GM19372 (cell line): ENCODE measurements at regions not wholly inside any gene's neighbourhood (a gene's known extent, or its start where the extent isn't known, plus 50 kb on each side); places are given as distances from the start of the nearest gene placed in this dataset.

Experiments used
- ATAC-seq: cut with Tn5 transposase; IDR thresholded peaks from one replicate; pipeline ENCODE4 v1.9.1; 2021; ENCODE audit warnings: mild to moderate bottlenecking, low read depth, moderate library complexity; ENCODE audit not compliant: unreplicated experiment

DNA sequence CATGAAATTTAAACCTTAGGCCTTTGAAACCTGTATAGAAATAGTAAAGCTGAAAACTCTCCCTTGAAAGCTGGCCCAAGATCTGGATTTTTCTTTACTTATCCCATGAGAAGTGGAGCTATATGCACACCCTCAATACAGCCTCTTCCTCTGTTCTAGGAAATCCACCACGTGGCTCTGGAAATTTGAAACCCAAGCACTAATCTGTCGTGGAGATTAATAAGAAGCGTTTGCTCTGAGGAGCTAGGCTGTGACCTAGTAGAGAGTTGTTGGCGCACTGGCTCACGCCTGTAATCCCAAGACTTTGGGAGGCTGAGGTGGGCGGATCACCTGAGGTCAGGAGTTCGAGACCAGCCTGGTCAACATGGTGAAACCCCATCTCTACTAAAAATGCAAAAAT lies 291.3 kb upstream of the PLXNA2 start:
- no peak for ATAC-seq

DNA sequence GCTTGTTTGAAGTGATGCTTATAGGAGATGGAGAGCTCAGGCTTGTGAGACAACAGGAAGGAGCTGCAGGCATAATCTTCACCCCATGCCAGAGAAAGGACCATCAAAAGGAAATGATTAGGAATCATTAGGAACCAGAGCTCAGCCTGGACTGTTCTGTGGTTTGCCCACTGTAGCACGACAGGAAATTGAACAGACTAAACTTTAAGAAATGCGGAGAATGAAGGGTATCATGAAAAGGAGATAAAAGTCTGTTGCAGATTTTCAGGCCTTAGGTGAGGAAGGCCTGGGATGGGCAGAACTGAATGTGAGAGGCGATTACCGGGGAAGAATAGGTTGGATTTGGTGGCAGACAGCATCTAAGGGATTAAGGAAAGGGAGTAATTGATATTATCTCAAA lies 292.0 kb upstream of the PLXNA2 start:
- ATAC-seq: no peak

DNA sequence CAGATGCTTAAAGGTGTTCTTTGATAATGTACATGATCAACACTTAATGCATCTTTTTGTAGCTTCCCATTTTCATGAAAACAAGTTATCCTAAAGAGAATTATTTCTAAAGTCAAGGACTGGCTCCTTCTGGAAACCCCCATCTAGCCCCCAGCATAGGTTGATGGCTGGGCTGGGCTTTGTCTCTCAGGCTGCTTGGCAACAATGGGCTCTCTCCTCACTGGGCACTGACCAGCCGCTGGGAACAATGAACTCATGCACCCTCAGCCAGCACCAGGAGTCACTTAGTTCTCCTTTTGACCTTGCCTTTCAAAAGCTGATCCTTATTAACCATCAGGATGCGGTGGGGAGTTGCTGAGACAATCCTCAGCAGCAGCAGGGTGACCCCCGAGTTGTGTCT lies 293.0 kb upstream of the PLXNA2 start:
- ATAC-seq: no peak

DNA sequence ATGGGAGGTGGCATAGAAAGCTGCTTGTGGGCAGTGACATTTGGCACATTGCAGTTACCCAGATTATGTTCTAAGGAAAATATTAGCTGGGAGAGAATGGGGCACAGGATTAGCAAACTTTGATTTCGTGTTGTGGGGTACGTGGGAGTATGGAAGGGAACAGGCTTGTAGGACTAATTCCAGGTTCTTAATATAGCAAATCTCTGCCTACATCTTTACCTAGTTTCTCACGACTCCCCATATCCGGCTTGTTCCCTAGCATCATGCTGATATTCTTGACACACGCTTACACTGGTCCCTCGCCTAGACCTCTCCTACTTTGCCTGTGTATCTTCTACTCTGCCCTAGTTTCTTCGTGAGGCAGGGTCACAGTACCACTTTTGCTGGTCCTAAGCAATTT lies 293.9 kb upstream of the PLXNA2 start:
- no peak for ATAC-seq

DNA sequence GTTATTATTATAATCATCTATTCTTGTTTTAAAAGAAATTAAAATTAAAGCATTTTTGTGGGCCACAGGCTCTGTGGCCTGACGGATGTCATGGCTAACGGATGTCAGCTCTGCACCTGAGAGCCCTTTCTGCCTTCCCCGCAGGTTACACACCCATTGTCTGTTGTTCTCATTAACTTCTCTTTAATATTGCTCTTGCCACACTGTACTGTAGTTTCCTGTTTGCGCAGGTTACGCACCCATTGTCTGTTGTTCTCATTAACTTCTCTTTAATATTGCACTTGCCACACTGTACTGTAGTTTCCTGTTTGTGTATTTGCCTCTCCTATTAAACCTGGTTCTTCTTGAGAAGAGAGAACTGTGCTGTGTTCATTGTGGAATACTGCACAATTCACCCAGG lies 294.4 kb upstream of the PLXNA2 start:
- ATAC-seq: no peak

DNA sequence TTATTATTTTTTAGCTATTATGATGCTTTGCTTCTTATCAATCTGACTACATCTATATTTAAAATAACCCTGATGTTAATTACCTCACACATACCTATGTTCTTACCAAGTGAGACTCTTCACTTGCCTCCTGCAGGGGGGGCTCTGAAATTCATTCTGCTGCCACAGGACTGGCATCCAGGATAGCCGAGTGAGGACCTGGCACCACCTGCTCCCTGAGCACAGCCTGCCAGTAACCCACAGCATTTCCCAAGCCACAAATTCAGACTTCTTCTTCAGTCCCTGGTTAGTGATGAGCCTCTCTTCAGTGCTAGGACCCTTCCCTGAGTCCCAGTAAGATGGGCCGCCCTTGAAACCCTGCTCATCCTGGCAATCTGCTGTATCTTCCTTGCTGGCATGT lies 296.5 kb upstream of the PLXNA2 start:
- no peak for ATAC-seq

DNA sequence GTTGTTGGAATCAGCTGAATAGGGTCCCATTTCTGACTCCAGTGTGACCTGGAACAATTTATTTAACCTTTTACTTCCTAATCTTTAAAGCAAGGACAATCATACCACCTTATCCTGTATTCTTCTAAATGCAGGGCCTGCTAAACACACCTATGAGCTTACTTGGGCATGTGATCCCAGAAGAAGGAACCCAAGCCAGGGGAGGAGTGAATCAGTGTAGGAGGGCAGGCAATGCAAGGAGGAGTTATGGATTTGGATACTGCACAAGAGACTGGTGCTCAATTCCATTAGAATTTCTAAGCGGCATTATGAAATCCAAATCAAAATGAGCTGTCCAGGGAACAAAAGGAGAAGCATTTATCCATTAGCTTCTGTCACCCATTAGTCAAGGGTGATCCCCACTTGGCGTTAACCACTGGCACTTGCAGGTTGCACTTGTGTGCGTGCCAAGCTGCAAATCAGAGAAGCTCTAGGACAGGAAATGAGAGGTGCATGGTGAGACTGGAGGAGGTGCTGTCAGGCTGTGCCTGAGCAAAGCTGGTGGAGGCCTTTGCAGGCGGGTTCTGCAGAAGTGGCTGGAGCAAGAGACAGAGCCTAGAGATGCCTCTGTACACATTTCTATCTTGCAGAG lies 297.2 kb upstream of the PLXNA2 start:
- ATAC-seq: no peak

DNA sequence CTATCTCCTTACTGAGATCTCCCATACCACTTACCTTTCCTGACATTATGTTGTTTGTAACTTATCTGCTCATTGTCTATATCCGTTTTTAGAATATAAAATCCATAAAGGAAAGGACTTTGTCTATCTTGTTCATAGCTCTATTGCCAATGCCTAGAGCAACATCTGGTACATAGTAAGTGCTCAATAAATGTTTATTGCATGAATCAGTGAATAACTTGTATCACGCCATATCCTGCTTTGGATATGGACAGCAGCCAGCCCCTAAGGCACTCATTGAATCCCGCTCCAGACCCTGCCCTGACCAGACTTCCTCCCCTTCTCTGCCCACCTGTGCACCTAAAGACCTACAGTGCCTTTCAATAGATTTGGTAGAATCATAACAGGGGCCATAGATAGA lies 298.1 kb upstream of the PLXNA2 start:
- ATAC-seq: no peak

DNA sequence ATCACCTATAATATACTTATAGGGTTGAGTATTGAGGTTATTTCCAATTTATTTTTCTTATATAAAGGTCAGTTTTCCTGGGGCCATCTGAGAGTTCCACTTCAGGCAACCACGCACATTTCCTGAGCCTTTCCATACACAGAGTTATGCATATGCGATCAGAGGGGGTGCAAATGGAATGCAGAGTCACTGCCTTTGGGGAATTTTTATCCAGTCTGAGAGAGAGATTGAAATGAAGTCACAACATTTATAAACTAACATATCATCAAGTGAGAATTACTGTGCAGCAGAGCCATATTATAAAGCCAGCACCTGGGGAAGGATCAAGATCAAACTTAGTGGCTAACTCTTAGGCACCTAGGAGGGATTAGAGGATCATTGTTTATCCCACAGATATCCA lies 299.9 kb upstream of the PLXNA2 start:
- ATAC-seq: no peak

DNA sequence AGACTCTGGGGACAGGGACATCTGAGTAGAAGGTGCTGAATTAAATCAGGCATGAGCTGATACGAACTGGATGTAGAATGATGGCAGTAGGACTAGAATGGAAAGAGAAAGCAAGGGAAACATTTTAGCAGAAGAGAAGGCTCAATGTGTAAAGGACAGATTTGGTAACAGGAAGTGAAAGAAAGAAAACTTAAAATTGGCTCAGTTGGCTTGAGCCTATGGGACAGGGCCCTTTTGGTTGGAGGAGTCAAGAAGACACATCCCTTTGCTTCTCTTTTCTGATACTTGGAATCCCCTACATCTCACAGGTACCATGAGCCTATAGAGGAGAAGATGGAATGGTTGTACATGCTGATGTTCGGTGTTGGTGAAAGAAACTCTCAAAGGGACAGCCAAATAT lies 300.6 kb upstream of the PLXNA2 start:
- no peak for ATAC-seq

DNA sequence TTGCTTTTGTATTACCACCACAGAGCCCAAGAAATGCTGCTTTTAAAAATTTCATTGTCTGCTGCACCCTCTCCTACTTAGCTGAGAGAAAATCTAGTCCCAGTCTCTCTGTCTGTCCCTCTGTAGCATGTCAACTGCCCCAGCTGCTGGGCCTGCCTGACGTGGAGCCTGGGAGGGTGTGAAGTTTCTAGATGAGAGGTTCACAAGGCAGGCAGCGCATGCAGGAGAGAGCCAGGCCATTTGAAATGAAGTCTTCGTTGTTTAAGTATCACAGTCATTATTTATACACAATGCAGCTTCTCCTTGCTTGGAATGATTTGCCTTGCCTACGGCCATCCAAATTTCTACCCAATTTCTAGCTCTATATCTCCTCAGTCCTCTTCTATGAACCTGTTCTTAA lies 306.8 kb upstream of the PLXNA2 start:
- ATAC-seq: no peak

DNA sequence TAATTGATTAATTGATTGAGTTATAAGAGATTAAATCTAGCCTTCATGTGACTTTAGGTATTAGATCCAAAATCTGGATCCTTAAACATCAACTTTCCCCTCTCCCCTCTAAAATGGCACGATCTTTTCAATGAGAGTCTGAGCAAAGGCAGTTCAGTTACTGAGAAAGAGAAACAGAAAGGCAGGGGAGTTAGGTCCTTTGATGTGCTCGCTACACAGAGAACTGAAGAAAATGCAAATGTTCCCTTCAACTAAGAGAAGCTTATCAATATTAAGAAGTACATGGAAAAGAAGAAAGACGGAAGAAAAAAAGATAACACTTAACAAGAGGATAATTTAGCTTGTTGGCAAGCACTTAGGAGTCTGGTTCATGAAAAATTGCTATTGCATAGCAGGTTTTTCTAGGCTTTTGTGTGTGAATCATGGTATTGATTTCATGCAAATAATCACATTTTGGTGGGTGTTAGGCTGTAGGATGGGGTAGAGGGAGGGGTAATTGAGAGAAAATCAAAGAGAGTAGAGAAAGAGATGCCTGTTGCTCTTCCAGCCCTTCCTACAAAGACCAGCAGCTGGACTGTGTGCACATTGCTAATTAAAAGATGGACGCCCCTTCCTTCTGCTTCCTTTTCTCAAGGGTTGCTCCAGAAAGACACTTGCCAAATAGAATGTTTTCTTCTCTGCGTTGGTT lies 307.6 kb upstream of the PLXNA2 start:
- no peak for ATAC-seq

DNA sequence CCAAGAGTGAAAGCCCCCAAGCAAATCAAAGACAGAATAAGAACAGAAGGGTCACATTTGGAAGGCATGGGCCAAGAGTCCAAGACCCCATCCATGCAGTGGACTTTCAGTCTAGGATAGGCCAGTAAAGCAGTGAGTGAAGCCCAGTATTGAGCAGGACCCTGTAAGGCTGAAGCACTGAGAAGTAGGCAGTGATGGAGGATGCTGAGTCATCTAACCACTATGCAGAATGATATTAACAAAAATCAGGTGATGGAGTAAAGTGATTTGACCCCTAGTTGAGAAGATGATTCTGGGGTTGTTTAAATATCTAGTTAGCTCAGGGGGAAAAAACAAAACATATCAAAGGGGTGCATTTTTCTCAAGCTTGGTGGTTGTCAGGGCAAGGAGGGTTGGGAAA lies 308.7 kb upstream of the PLXNA2 start:
- ATAC-seq: no peak

DNA sequence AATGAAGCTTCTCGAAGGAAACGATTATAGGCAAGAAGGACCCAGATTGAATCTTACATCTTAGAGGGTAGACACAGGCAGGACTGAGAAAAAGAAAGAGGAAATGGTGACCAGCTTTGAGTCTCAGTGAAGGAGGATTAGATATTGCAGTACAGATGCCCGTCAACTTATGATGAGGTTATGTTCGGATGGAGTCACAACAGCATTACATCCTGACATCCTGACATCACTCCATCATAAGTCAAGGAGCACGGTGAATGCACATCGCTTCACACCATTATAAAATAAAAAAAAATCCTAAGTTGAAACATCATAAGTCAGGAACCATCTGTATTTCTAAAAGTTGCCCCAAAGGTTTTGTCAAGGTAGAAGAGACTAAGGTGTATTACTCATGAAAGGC lies 312.3 kb upstream of the PLXNA2 start:
- no peak for ATAC-seq

DNA sequence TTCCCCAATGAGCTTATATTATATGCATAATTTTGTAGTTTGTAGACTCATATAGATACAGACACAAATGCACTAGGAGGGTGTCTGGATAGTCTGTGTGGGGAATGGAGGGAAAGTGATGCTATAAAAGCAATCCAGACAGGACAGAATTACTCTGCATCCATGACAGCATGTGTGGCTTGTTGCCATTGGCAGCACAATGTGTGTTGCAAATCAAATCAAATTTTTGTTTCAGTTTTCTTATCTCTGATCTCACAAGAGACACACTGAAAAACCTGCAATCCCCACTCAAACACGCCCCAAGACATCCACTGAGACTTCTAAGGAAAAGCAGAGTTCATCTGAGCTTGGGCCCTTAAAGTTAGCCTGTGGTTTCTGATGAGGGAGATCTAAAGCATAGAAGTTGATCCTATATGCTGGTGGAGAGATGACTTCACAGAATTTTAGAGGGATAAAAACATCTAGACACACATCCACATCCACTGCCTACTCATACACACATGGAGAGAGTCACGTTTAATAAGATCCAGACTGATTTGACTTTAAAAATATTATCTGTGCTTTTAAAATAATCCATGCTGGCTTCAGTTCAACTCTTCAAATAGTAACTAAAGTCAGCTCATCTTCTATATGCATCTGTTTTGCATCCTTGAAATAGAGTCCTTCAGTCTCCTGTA lies 313.0 kb upstream of the PLXNA2 start:
- ATAC-seq: no peak

DNA sequence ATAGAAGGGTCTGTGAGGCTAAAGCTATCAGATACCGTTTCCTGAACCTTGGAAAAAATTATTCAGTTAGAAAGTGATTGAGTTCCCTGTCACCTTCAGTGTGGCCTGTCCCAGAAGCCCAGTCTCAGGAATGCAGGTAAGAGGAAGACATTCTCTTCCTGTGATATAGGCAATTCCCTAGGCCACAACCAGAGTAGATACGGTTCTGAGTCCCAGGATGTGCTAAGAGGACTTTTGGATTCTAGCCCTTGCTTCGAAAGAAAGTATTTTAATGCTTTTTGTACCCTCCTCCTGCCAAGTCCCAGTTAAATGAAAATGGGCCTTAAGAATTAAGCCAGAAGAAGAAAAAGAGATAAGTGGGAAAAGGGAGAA lies 313.5 kb upstream of the PLXNA2 start:
- no peak for ATAC-seq

DNA sequence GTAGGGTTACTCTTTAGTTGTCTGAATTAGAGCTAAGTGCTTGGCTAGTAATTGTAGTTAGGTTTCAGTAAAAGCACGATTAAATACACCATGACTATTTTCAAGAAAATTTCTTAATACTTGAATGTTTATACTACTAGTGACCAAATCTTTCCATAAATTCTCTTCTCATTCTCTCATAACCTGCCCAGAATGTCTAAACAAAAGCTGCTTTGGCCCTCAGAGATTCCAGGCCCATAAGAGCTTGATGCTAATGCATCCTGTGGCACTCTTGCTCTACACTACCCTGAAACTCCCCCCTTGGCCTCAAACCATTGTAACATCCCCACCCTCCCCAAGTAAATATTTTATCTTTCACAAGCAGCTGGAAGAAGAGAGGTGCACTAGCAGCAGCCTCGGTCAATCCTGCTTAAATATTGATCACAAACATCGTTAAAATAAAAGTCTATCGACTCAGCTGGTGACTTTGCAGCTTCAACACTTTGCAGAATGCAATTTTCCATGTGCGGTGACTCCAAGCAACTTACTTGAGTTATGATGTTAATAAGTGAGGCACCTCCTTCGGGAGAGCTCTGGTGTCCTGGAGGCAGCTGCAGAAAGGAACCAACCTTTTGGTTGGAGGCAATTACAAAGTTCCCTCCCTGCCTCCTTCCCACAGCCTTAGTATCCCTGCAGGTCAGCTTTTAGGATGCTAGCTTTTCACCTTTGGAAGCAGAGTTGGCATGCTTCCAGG lies 315.6 kb upstream of the PLXNA2 start:
- no peak for ATAC-seq

DNA sequence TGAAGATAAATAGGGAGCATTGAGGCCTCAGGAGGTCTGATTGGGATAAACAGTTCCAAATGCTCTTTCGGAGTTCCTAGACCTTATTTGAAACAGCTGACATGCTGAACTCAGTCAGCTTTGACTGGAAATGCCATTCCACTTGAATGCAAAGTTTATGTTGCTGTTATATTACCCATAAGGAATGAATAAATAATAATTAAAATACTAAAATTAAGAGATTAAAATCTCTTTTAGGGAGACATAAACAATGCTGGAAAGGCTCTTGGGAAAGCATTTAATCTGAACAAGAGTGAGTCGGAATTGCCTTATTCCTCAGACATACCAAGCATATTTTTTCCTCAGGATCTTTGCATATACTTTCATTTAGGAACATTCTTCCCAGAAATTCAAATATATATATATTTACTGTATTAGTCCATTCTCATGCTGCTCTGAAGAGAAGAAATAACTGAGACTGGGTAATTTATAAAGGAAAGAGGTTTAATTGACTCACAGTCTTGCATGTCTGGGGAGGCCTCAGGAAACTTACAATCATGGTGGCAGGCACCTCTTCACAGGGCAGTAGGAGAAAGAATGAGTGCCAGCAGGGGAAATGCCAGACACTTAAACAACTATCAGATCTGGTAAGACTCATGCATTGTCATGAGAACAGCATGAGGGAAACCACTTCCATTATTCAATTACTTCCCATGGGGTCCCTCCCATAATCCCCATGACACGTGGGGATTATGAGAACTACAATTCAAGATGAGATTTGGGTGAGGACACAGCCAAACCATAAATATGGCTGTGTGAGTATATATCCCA lies 318.2 kb upstream of the PLXNA2 start:
- ATAC-seq: no peak

DNA sequence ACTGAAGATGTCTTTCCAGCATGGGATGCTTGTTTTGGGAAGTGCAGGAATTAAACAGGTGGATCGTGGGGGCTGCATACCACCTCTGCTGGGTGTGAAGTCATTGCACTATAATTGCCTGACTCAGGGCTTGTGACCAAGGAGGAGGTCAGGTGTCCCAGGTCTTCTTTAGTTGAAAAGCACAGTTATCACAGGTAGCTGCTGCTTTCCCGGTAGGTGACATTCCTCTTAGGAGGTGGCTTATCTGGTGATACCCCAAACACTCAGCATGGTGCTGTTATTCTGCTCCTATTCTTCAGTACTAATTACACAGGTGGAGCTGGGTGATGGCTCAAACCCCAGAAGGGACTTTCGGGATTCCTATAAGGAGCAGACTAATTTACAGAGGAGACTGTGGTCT lies 320.3 kb upstream of the PLXNA2 start:
- no peak for ATAC-seq

DNA sequence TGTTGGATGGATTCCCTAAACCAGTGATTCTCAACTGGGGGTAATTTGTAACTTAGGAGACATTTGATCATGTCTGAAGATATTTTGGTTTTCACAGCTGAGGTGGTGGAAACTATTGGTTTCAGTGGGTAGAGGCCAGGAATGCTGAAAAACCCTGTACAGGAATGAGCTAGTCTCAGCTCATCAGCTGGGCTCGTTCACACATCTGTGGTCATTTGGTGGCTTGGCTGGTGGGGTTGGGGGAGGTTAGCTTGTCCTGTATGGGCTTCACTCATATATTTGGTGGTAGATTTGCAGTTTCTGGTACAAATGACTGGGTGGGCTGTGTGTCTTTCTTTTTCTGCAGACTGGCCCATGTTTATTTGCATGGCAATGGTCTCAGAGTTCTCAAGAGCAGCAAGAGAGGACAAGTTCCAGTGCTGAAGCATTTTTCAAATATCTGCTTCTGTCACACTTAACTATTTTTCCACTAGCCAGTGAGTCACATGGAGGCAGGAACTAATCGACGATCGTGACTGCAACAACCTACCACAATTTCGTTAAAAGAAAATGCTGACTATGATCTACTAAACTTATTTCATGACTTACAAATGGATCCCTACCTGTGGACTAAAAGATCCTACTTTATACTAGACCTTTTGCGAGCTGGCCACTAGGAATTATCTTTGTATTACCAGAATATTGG lies 321.7 kb upstream of the PLXNA2 start:
- no peak for ATAC-seq
